Right ventricle myocardium inferior (tissue), 1 donor: ENCODE measurements at regions not wholly inside any gene's neighbourhood (a gene's known extent, or its start where the extent isn't known, plus 50 kb on each side); places are given as distances from the start of the nearest gene placed in this dataset.
A peak's percentile ranks its signal among the peaks of the same experiment; 100 is the strongest.

Experiments
- ATAC-seq: fragments of 200-7000 bp; cut with Tn5 transposase; one replicate; pipeline ENCODE4 v1.9.1; 2020; ENCODE audit warnings: mild to moderate bottlenecking, moderate library complexity
- DNase-seq: peaks from one replicate; pipeline ENCODE4 v3.0.0; 2021; ENCODE audit errors: missing footprints
- intact Hi-C: fragments of 100-400 bp; cut with DNase I; formaldehyde crosslinking; loops from one replicate; pipeline ENCODE4 v1.11.0; 2022
- donor health status: DM: no; HTN: yes; CAD: no; lungs with severe emphysema.

- intact Hi-C loops = no loop called here
- DNase-seq (no peak), ATAC-seq (no peak)
These were observed 86.5 kb upstream of the KLF6 start for GRCh38 chr10:3871424-3871996.

GRCh38 chr10:3869036-3869435 lies 84.0 kb upstream of the KLF6 start:
- DNase-seq (no peak), ATAC-seq (no peak)
- intact Hi-C loops = no loop called here

- ATAC-seq (no peak), DNase-seq (no peak)
- intact Hi-C loops = no loop called here
These were observed 83.3 kb upstream of the KLF6 start for GRCh38 chr10:3868271-3868664.

- intact Hi-C loops = no loop called here
- ATAC-seq (no peak), DNase-seq (no peak)
These were observed 82.7 kb upstream of the KLF6 start for GRCh38 chr10:3867454-3868270.

GRCh38 chr10:3866332-3866731 lies 81.3 kb upstream of the KLF6 start:
- DNase-seq = no peak
- intact Hi-C loops = no loop called here
- no peak for ATAC-seq

DNA sequence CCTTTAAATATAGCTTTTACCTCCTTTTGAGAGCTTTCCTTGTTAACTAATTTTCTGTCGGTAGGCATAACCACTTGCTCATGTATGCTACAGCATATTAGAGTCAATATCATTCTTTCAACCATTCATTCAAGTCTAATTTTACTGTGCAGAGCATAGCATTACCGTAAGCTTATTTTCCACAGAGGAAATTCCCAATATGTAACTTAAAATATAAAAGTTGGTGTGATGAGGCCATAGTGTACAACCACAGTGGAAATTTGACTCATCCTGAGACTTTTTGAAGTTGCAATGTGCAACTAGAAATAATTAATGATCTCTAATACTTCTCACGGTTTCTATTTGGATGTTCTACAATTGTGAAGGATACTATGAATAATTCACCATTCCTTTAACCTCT lies 80.6 kb upstream of the KLF6 start:
- intact Hi-C loops = no loop called here
- DNase-seq (no peak), ATAC-seq (no peak)

DNA sequence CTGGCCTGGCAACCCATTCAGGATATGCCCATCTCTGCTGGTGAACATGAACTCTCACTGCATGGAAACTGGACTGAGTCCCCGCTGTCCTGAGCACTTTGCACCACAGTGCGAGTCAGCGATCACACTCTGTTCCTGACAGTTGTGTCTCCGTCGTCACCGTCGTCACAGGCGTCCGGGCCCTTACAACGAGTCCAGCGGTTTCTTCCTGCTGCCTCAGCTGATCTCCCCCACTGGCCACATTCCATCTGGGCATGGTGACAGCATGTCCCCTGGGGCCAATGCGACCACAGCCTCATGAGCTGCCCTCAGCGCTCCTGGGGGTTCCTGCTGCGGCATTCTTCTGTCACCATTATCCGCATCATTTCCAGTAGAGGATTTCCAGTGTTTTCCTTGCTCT lies 76.8 kb upstream of the KLF6 start:
- ATAC-seq = peak; percentile 28
- intact Hi-C loops = no loop called here
- DNase-seq = peak; percentile 73

- no peak for DNase-seq
- ATAC-seq = no peak
- intact Hi-C loops = no loop called here
These were observed 73.2 kb upstream of the KLF6 start for GRCh38 chr10:3858051-3858845.

DNA sequence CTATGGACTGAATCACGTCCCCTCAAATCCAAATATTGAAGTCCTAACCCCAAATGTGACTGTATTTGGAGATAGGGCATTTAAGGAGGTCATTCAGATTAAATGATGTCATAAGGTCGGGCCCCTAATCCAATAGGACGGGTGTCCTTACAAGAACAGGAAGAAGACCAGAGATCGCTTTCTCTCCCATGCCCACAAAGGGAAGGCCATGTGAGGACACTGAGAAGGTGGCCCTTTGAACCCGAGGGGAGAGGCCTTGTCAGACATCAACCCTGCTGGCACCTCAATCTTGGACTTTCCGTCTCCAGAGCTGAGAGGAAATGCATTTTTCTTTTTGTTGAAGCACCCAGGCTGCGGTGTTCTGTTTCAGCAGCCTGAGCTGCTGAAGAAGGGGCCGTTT lies 72.3 kb upstream of the KLF6 start:
- DNase-seq = no peak
- intact Hi-C loops = no loop called here
- no peak for ATAC-seq

- DNase-seq (no peak), ATAC-seq (no peak)
- intact Hi-C loops = no loop called here
These were observed 71.6 kb upstream of the KLF6 start for GRCh38 chr10:3856593-3856992.

- ATAC-seq = peak; percentile 68
- DNase-seq = no peak
These were observed 68.7 kb upstream of the KLF6 start for GRCh38 chr10:3853547-3854303.

GRCh38 chr10:3853016-3853415 lies 68.0 kb upstream of the KLF6 start:
- ATAC-seq (no peak), DNase-seq (no peak)
- intact Hi-C loops = loop anchor here (5.0 kb wide), 1 partner anchor 59 kb away; no protein-coding TSS in a partner anchor

More at GRCh38 chr10:3853547-3854303, 68.7 kb upstream of the KLF6 start:
- intact Hi-C loops = loop anchor here (5.0 kb wide), 1 partner anchor 59 kb away; no protein-coding TSS in a partner anchor

DNA sequence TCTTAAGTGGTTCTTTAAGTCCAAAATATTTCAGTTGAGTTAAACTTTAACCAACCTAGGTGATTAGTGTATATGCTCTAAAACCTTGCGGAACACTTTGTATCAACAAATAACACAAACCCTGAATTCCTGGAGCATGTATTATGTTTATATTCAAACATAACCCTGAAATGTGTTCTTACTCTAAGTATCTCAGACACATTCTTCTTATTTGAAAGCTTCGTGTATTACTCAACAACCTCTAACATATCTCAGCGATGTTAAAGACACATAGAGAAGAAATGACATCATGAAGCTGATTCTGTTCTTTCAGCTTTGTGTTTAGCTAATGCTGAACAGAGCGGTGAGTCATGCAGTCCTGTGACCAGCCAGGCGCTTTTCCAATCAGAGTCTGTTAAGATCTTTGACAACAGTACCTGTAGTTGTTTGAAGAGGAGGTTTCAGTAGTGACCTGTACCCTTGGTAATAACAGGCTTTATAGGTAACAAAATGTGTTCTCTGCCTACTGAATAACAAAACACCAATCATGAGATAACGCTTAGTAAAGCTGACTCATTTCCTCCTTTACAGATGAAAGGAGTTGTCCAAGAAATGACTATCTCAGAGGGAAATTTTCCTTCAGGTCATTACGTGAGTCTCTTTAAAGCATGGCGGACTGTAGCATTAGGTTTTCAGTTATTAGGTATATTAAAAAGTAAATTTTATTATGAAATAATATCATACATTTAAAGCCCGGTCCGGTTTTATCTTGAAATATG lies 67.3 kb upstream of the KLF6 start:
- peak; percentile 83 for ATAC-seq
- intact Hi-C loops = loop anchor here (5.0 kb wide), 1 partner anchor 60 kb away; no protein-coding TSS in a partner anchor
- DNase-seq = no peak

DNA sequence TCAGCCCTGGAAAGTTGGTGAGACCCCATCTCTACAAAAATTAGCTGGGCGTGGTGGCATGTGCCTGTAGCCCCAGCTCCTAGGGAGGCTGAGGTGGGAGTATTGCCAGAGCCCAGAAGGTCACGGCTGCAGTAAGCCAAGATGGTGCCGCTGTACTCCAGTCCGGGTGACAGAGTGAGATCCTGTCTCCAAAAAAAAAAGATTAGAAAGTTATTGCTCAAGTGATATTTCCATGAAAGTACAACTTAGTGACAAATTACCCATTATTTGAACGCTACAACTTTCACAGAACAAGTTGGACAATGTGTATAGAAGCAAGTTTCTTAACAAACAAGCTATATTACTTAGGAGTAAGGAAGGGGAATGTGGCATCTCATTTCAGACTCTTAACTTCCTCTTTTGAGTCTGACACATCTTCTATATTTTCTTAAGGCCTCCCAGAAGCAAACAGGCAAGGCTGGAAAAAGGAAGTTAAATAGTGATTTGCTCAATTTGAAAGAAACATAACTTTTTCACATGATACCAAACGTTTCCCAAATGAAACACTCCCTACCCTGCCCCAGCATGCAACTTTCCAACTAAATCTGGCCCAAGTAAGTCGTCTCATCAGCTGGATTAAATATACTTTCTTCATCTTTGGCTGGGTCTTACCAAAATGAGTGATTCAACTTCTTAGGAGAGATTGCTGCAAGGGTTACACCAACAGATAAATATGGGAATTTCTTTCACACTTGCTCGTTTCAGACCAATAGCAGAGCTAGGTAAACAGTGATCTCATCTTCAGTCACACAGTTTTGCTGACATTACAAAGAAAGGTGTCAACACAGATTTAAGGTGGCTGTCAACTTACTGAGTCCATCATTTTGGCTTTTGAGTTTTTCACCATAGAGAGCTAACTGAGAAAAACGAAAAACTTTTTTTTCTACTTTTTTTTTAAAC lies 66.3 kb upstream of the KLF6 start:
- ATAC-seq = peak; percentile 61
- DNase-seq = no peak
- intact Hi-C loops = loop anchor here (5.0 kb wide), 1 partner anchor 61 kb away; no protein-coding TSS in a partner anchor

GRCh38 chr10:3848775-3849635 lies 64.0 kb upstream of the KLF6 start:
- intact Hi-C loops = no loop called here

DNA sequence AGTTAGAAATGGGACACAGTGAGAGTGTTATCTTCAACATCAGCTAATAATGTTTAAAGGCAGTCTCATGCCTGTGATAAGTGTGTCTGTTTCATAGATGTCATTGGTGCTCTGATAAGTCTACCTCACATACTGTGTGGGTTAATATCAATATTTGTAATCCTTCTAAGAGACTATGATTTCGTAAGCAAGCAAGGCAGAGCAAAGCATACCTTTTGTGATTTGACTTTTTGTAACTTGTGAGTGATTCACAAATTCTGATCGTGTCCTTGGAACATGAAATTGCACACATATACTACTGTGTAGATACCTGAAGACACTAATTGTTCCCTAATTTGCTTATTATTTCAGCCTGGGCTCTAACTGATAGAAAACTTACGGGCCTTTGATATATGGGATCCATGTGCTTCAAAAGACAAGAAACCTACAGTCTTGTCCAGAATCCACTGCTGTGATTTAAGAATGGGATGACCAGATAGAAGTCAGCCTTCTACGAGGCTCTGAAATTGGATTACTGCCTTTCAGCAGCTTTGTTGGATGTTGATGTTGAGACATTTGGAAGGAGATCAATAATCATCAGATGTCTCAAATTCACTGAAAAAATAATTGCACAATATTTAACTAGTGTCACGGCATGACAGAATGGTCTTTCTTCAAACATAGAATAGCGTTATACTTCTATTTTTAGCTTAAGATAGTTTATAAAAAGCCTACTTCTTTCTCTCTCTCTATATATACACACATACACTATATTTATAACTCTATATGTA lies 63.2 kb upstream of the KLF6 start:
- ATAC-seq (no peak), DNase-seq (no peak)
- intact Hi-C loops = no loop called here

More at GRCh38 chr10:3848775-3849635, 64.0 kb upstream of the KLF6 start:
- DNase-seq = no peak
- ATAC-seq = no peak
